CD4-positive, alpha-beta T cell (primary cell): ENCODE measurements at regions not wholly inside any gene's neighbourhood (a gene's known extent, or its start where the extent isn't known, plus 50 kb on each side); places are given as distances from the start of the nearest gene placed in this dataset.

Experiments used
- ATAC-seq: fragments of 200-7000 bp; cut with Tn5 transposase; one replicate; pipeline ENCODE4 v1.10.0; 2022; ENCODE audit warnings: mild to moderate bottlenecking; ENCODE audit not compliant: poor library complexity
- CTCF ChIA-PET: fragments of 350-600 bp; sonication (Branson Sonifier 250); formaldehyde crosslinking; loops from one replicate; lab custom pipeline; 2021; ENCODE audit warnings: antibody characterized with exemption, inconsistent platforms; lab: Charles Lee
- POLR2A ChIA-PET: fragments of 350-600 bp; sonication (Branson Sonifier 250); formaldehyde crosslinking; loops from one replicate; lab custom pipeline; 2021; ENCODE audit warnings: antibody characterized with exemption, inconsistent platforms; lab: Charles Lee
- DNase-seq, 14 experiments: peaks; one replicate each; pipeline ENCODE4 v3.0.0-alpha.2; 2013 to 2020; ENCODE audit warnings: mixed read lengths in 2 of 14
- H3K27ac ChIP-seq, 2 donors: one replicate each; pipeline versions ENCODE4 v1.5.1 to v1.7.0; 2013; ENCODE audit warnings: low read length in 2 of 2, low read depth in 1 of 2, mild to moderate bottlenecking in 1 of 2
- H3K27me3 ChIP-seq, 2 experiments: 1 replicate in 1 of 2; 2 replicates in 1 of 2; pipeline versions ENCODE4 v1.6.1 to v1.7.0; 2013; ENCODE audit warnings: low read length in 2 of 2, control low read depth in 1 of 2, mild to moderate bottlenecking in 1 of 2, moderate library complexity in 1 of 2; ENCODE audit not compliant: insufficient read depth in 2 of 2, control insufficient read depth in 1 of 2
- H3K36me3 ChIP-seq: one replicate; pipeline ENCODE4 v1.6.1; 2013; ENCODE audit warnings: low read length, control low read depth; ENCODE audit not compliant: insufficient read depth
- H3K4me1 ChIP-seq: one replicate; pipeline ENCODE4 v1.6.1; 2013; ENCODE audit warnings: low read length, control low read depth; ENCODE audit not compliant: insufficient read depth
- H3K4me3 ChIP-seq: one replicate; pipeline ENCODE4 v1.5.1; 2013; ENCODE audit warnings: mild to moderate bottlenecking, low read length, moderate library complexity
- H3K9me3 ChIP-seq, 2 experiments: 1 replicate in 1 of 2; 2 replicates in 1 of 2; pipeline versions ENCODE4 v1.6.1 to v1.7.0; 2013; ENCODE audit warnings: low read length in 2 of 2, mild to moderate bottlenecking in 2 of 2, control low read depth in 1 of 2, moderate library complexity in 1 of 2; ENCODE audit not compliant: control insufficient read depth in 1 of 2, insufficient read depth in 1 of 2
- H3K27ac Mint-ChIP-seq: one replicate; pipeline ENCODE4 v1.8.0; 2020; ENCODE audit warnings: mixed read lengths
- H3K27me3 Mint-ChIP-seq: one replicate; pipeline ENCODE4 v1.8.0; 2021; ENCODE audit warnings: mixed read lengths
- H3K36me3 Mint-ChIP-seq: one replicate; pipeline ENCODE4 v1.8.0; 2021; ENCODE audit warnings: low read depth, mixed read lengths
- H3K4me1 Mint-ChIP-seq: one replicate; pipeline ENCODE4 v1.8.0; 2021; ENCODE audit warnings: low read depth, mixed read lengths
- H3K4me3 Mint-ChIP-seq: one replicate; pipeline ENCODE4 v1.8.0; 2020; ENCODE audit warnings: mild to moderate bottlenecking, mixed read lengths
- H3K9me3 Mint-ChIP-seq: one replicate; pipeline ENCODE4 v1.8.0; 2020; ENCODE audit warnings: mixed read lengths
- CTCF ChIP-seq: fragments of 200-600 bp; IDR thresholded peaks from one replicate; pipeline ENCODE4 v1.8.0; 2022; ENCODE audit warnings: antibody characterized with exemption, mild to moderate bottlenecking
- intact Hi-C, 2 experiments: fragments of 100-400 bp; cut with DNase I in 1 of 2; cut with micrococcal nuclease in 1 of 2; formaldehyde crosslinking; loops; one replicate each; pipeline versions ENCODE4 v1.15.1 to v1.9.0; 2023 to 2025; cut with DNase I, micrococcal nuclease

GRCh38 chr1:71240656-71241055, 159.8 kb upstream of the ZRANB2 start:
- H3K9me3 ChIP-seq, result no peaks in the 10 kb centered on the region
- ATAC-seq, result no peak
- H3K4me1 ChIP-seq, result no peaks in the 10 kb centered on the region
- POLR2A ChIA-PET, result no interaction called here
- intact Hi-C loops, result no loop called here
- Mint-ChIP-seq H3K36me3 (no peaks in the 10 kb centered on the region), H3K9me3 (no peaks in the 10 kb centered on the region), H3K4me3 (no peak overlapping the region), H3K4me1 (no peaks in the 10 kb centered on the region), H3K27ac (no peak overlapping the region), H3K27me3 (no peaks in the 10 kb centered on the region)
- CTCF ChIA-PET, result no interaction called here
- no peaks in the 10 kb centered on the region for H3K36me3 ChIP-seq
- no peak for DNase-seq
- no peak overlapping the region for H3K4me3 ChIP-seq
- TF ChIP-seq CTCF, result no peak
- no peak overlapping the region for H3K27ac ChIP-seq
- H3K27me3 ChIP-seq, result no peaks in the 10 kb centered on the region

- Mint-ChIP-seq H3K27me3 (no peaks in the 10 kb centered on the region), H3K36me3 (no peaks in the 10 kb centered on the region), H3K27ac (no peak overlapping the region), H3K4me3 (no peak overlapping the region), H3K4me1 (no peaks in the 10 kb centered on the region), H3K9me3 (no peaks in the 10 kb centered on the region)
- no peak overlapping the region for H3K27ac ChIP-seq
- no peak for ATAC-seq
- POLR2A ChIA-PET, result no interaction called here
- H3K27me3 ChIP-seq, result no peaks in the 10 kb centered on the region
- no peaks in the 10 kb centered on the region for H3K36me3 ChIP-seq
- no peak for TF ChIP-seq CTCF
- DNase-seq, result no peak
- H3K9me3 ChIP-seq, result no peaks in the 10 kb centered on the region
- CTCF ChIA-PET, result no interaction called here
- H3K4me1 ChIP-seq, result no peaks in the 10 kb centered on the region
- intact Hi-C loops, result no loop called here
- H3K4me3 ChIP-seq, result no peak overlapping the region
Observed at GRCh38 chr1:71236503-71236902, 155.7 kb upstream of the ZRANB2 start.

- ATAC-seq, result no peak
- intact Hi-C loops, result no loop called here
- H3K4me1 ChIP-seq, result no peaks in the 10 kb centered on the region
- Mint-ChIP-seq H3K27me3 (no peaks in the 10 kb centered on the region), H3K4me3 (no peak overlapping the region), H3K4me1 (no peaks in the 10 kb centered on the region), H3K27ac (no peak overlapping the region), H3K36me3 (no peaks in the 10 kb centered on the region), H3K9me3 (no peaks in the 10 kb centered on the region)
- H3K4me3 ChIP-seq, result no peak overlapping the region
- ChIA-PET POLR2A (no interaction called here), CTCF (no interaction called here)
- DNase-seq, result no peak
- no peaks in the 10 kb centered on the region for H3K27me3 ChIP-seq
- TF ChIP-seq CTCF, result no peak
- no peaks in the 10 kb centered on the region for H3K36me3 ChIP-seq
- H3K9me3 ChIP-seq, result no peaks in the 10 kb centered on the region
- H3K27ac ChIP-seq, result no peak overlapping the region
Observed at GRCh38 chr1:71233645-71234044, 152.8 kb upstream of the ZRANB2 start.
